GM23338 (cell line): ENCODE measurements at regions not wholly inside any gene's neighbourhood (a gene's known extent, or its start where the extent isn't known, plus 50 kb on each side); places are given as distances from the start of the nearest gene placed in this dataset.

ENCODE experiments used
- ATAC-seq: fragments of 200-7000 bp; cut with Tn5 transposase; 3 replicates; pipeline ENCODE4 v1.9.1; 2020
- DNase-seq: peaks from one replicate; pipeline ENCODE4 v3.0.0-alpha.2; 2015; ENCODE audit warnings: low spot score
- H2AFZ ChIP-seq: fragments of 200-600 bp; sonication (generic); 2 replicates; pipeline ENCODE4 v1.8.0; 2016; ENCODE audit warnings: antibody characterized with exemption, mild to moderate bottlenecking, moderate library complexity
- H3F3A ChIP-seq: fragments of 200-600 bp; sonication (generic); replicated peaks from 2 replicates; pipeline ENCODE4 v1.8.0; 2017; ENCODE audit warnings: antibody characterized with exemption, mixed run types, low read depth
- H3K27ac ChIP-seq: fragments of 200-600 bp; sonication (generic); 2 replicates; pipeline ENCODE4 v1.6.1; 2016; ENCODE audit warnings: low read depth
- H3K27me3 ChIP-seq: fragments of 200-600 bp; sonication (generic); 2 replicates; pipeline ENCODE4 v1.8.0; 2016; ENCODE audit warnings: mild to moderate bottlenecking, mixed run types, moderate library complexity; ENCODE audit not compliant: insufficient read depth
- H3K36me3 ChIP-seq: fragments of 200-600 bp; sonication (generic); 2 replicates; pipeline ENCODE4 v1.8.0; 2016; ENCODE audit warnings: mild to moderate bottlenecking; ENCODE audit not compliant: insufficient read depth
- H3K4me1 ChIP-seq: fragments of 200-600 bp; sonication (generic); 2 replicates; pipeline ENCODE4 v1.8.0; 2016; ENCODE audit warnings: mild to moderate bottlenecking, moderate library complexity; ENCODE audit not compliant: insufficient read depth
- H3K4me2 ChIP-seq: fragments of 200-600 bp; sonication (generic); 2 replicates; pipeline ENCODE4 v1.7.1; 2017; ENCODE audit warnings: mixed run types
- H3K4me3 ChIP-seq: fragments of 200-600 bp; sonication (generic); 2 replicates; pipeline ENCODE4 v1.6.1; 2016; ENCODE audit warnings: mixed run types
- H3K79me2 ChIP-seq: fragments of 200-600 bp; sonication (generic); replicated peaks from 2 replicates; pipeline ENCODE4 v1.8.0; 2017; ENCODE audit warnings: mild to moderate bottlenecking; ENCODE audit not compliant: insufficient read depth
- H3K9me2 ChIP-seq: fragments of 200-600 bp; sonication (generic); 2 replicates; pipeline ENCODE4 v1.8.0; 2017; ENCODE audit not compliant: insufficient read depth
- H4K20me1 ChIP-seq: fragments of 200-600 bp; sonication (generic); replicated peaks from 2 replicates; pipeline ENCODE4 v1.8.0; 2017; ENCODE audit warnings: mild to moderate bottlenecking; ENCODE audit not compliant: insufficient read depth
- H3K27ac Mint-ChIP-seq: 2 replicates; pipeline ENCODE4 v1.8.0; 2020; ENCODE audit warnings: inconsistent platforms, mild to moderate bottlenecking, moderate library complexity, mixed read lengths
- H3K27me3 Mint-ChIP-seq: 3 replicates; pipeline ENCODE4 v1.8.0; 2022; ENCODE audit warnings: low read depth, mild to moderate bottlenecking, moderate library complexity, mixed read lengths, inconsistent platforms; ENCODE audit not compliant: insufficient read depth, poor library complexity
- H3K36me3 Mint-ChIP-seq: 3 replicates; pipeline ENCODE4 v1.8.0; 2021; ENCODE audit warnings: low read depth, mild to moderate bottlenecking, inconsistent platforms, moderate library complexity, mixed read lengths
- H3K4me1 Mint-ChIP-seq: 3 replicates; pipeline ENCODE4 v1.8.0; 2020; ENCODE audit warnings: mild to moderate bottlenecking, inconsistent platforms, mixed read lengths
- H3K4me3 Mint-ChIP-seq: 3 replicates; pipeline ENCODE4 v1.8.0; 2021; ENCODE audit warnings: moderate library complexity, mild to moderate bottlenecking, inconsistent platforms, mixed read lengths
- H3K9me3 Mint-ChIP-seq: 3 replicates; pipeline ENCODE4 v1.8.0; 2020; ENCODE audit warnings: moderate library complexity, mild to moderate bottlenecking, inconsistent platforms, mixed read lengths
- CREB1 ChIP-seq: fragments of 250-450 bp; sonication (Bioruptor Pico); IDR thresholded peaks from 2 replicates; pipeline ENCODE4 v1.5.0; 2020; ENCODE audit warnings: low read depth, mild to moderate bottlenecking, moderate library complexity
- CTCF ChIP-seq, 2 experiments: fragments of 200-600 bp in 1 of 2; sonication (generic) in 1 of 2; conservative IDR thresholded peaks; 2 replicates each; pipeline versions ENCODE4 v1.5.1 to v1.6.1; 2016 to 2017; ENCODE audit warnings: antibody characterized with exemption in 2 of 2, low read depth in 2 of 2, mild to moderate bottlenecking in 2 of 2, moderate library complexity in 1 of 2
- ETS1 ChIP-seq: IDR thresholded peaks from 2 replicates; pipeline ENCODE4 v1.6.1; 2016; ENCODE audit warnings: antibody characterized with exemption
- EZH2 ChIP-seq: fragments of 200-600 bp; sonication (generic); IDR thresholded peaks from one replicate; pipeline ENCODE4 v1.8.0; 2017; ENCODE audit warnings: antibody characterized with exemption, mild to moderate bottlenecking, low read depth; ENCODE audit not compliant: unreplicated experiment
- EZH2phosphoT487 ChIP-seq: fragments of 200-600 bp; sonication (generic); IDR thresholded peaks from one replicate; pipeline ENCODE4 v1.8.1; 2018; ENCODE audit warnings: antibody characterized with exemption; ENCODE audit not compliant: unreplicated experiment
- JUNB ChIP-seq: IDR thresholded peaks from one replicate; pipeline ENCODE4 v1.6.1; 2016; ENCODE audit warnings: antibody characterized with exemption; ENCODE audit not compliant: unreplicated experiment
- NANOG ChIP-seq: IDR thresholded peaks from 2 replicates; pipeline ENCODE4 v1.6.1; 2016; ENCODE audit warnings: antibody characterized with exemption, borderline replicate concordance
- POLR2AphosphoS5 ChIP-seq: IDR thresholded peaks from 2 replicates; pipeline ENCODE4 v1.6.1; 2016; ENCODE audit warnings: antibody characterized with exemption, low read depth
- REST ChIP-seq: IDR thresholded peaks from one replicate; pipeline ENCODE4 v1.6.1; 2018; ENCODE audit warnings: antibody characterized with exemption; ENCODE audit not compliant: unreplicated experiment
- STAT1 ChIP-seq: IDR thresholded peaks from one replicate; pipeline ENCODE4 v1.6.1; 2016; ENCODE audit warnings: antibody characterized with exemption; ENCODE audit not compliant: unreplicated experiment
- ZNF114 ChIP-seq: fragments of 250-450 bp; sonication (Bioruptor Pico); IDR thresholded peaks from 2 replicates; pipeline ENCODE4 v1.5.0; 2020; ENCODE audit warnings: mild to moderate bottlenecking, moderate library complexity
- ZNF331 ChIP-seq: fragments of 250-450 bp; sonication (Bioruptor Pico); IDR thresholded peaks from 2 replicates; pipeline ENCODE4 v1.5.0; 2020; ENCODE audit warnings: low read depth, mild to moderate bottlenecking, moderate library complexity
- ZNF462 ChIP-seq: fragments of 250-450 bp; sonication (Bioruptor Pico); IDR thresholded peaks from 2 replicates; pipeline ENCODE4 v1.5.0; 2020; ENCODE audit warnings: mild to moderate bottlenecking, moderate library complexity

- Mint-ChIP-seq H3K36me3 (no peaks in the 10 kb centered on the region), H3K27ac (no peak overlapping the region; the same call in 1 of the 2 replicates), H3K9me3 (no peaks in the 10 kb centered on the region; the same call in 2 of the 3 replicates), H3K27me3 (peaks cover 2% of the 10 kb centered on the region), H3K4me1 (no peaks in the 10 kb centered on the region; the same call in 2 of the 3 replicates), H3K4me3 (no peak overlapping the region)
- Histone ChIP-seq H2AFZ (peak overlapping the region; percentile 89), H3K27ac (no peak overlapping the region), H3K9me2 (no peaks in the 10 kb centered on the region), H3K4me1 (no peaks in the 10 kb centered on the region), H3K4me2 (no peak overlapping the region), H3K79me2 (no peaks in the 10 kb centered on the region), H4K20me1 (no peaks in the 10 kb centered on the region), H3K4me3 (no peak overlapping the region), H3K27me3 (no peaks in the 10 kb centered on the region), H3F3A (no peaks in the 10 kb centered on the region), H3K36me3 (no peaks in the 10 kb centered on the region)
- peak; percentile 80 for DNase-seq
- TF ChIP-seq ZNF462 (CRISPR knock-in tag) (peak; percentile 23; the same call in 1 of the 2 replicates), JUNB (no peak), EZH2phosphoT487 (no peak), CREB1 (CRISPR knock-in tag) (no peak), EZH2 (no peak), REST (no peak), ZNF331 (CRISPR knock-in tag) (no peak), ZNF114 (CRISPR knock-in tag) (no peak), STAT1 (no peak), ETS1 (no peak), CTCF (conservative IDR thresholded peaks at IDR 0.05; ENCODE audit: low read depth in 2 of 2) (peak; percentile 48 to 72), POLR2AphosphoS5 (no peak), NANOG (no peak)
- peak; percentile 99 for ATAC-seq
These were observed 1388.1 kb downstream of the AMY1C start for GRCh38 chr1:105137543-105138457.
